Epithelial cell of proximal tubule (primary cell): ENCODE measurements at regions not wholly inside any gene's neighbourhood (a gene's known extent, or its start where the extent isn't known, plus 50 kb on each side); places are given as distances from the start of the nearest gene placed in this dataset.
"Not testable (repeated sequence)": the region's sequence is repeated elsewhere in the genome, so short reads cannot be mapped to it uniquely, and the experiment has no call there.

Source experiments
- DNase-seq: peaks from one replicate; pipeline ENCODE4 v3.0.0-alpha.2; 2011; ENCODE audit warnings: low read depth
- H3K4me3 ChIP-seq: 2 replicates; pipeline ENCODE4 v1.5.1; 2011; ENCODE audit warnings: low read depth, mild to moderate bottlenecking, low read length
- TF ChIP-seq, protein P1 (sequence below): conservative IDR thresholded peaks from 2 replicates; pipeline ENCODE4 v1.5.1; 2012; ENCODE audit warnings: low read depth, mild to moderate bottlenecking, low read length

- no peak overlapping the region for H3K4me3 ChIP-seq
- DNase-seq = no peak
- TF ChIP-seq, protein P1, sequence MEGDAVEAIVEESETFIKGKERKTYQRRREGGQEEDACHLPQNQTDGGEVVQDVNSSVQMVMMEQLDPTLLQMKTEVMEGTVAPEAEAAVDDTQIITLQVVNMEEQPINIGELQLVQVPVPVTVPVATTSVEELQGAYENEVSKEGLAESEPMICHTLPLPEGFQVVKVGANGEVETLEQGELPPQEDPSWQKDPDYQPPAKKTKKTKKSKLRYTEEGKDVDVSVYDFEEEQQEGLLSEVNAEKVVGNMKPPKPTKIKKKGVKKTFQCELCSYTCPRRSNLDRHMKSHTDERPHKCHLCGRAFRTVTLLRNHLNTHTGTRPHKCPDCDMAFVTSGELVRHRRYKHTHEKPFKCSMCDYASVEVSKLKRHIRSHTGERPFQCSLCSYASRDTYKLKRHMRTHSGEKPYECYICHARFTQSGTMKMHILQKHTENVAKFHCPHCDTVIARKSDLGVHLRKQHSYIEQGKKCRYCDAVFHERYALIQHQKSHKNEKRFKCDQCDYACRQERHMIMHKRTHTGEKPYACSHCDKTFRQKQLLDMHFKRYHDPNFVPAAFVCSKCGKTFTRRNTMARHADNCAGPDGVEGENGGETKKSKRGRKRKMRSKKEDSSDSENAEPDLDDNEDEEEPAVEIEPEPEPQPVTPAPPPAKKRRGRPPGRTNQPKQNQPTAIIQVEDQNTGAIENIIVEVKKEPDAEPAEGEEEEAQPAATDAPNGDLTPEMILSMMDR = no peak
Measured at GRCh38 chr10:109735776-109736175, 187.5 kb downstream of the XPNPEP1 start.

DNA sequence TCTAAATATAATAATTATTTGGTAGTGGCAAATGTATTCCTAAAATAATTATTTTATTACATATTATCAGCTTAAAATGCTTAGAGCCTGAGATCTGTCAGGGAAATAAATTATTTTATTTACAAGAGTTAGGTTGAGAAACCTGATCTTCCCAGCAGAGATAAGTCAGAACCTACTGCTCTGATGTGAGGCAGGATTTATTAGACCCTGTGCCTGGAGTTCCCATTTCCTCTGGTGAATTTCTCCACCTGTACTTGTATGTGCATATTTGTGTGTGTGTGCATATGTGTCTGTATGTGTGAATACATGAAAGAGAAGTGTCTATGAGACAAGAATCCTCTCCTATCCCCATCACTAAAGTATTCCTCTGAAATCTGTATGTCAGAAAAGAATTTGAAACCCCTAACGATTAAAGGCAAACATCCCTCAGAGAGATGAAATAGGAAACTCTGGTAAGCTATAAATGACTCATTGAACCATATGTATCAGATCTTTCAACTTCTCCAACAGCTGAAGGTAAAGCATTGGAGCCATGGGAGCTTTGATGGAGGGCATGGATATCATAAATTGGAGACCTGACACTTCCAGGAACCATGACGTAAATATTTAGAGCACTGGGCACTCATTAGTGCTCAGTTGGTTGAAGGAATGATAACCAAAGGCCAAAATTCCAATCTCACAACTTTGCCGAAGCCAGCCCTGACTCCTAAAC lies 190.9 kb downstream of the XPNPEP1 start:
- no peak overlapping the region for H3K4me3 ChIP-seq
- TF ChIP-seq, protein P1 = no peak
- DNase-seq = no peak

DNA sequence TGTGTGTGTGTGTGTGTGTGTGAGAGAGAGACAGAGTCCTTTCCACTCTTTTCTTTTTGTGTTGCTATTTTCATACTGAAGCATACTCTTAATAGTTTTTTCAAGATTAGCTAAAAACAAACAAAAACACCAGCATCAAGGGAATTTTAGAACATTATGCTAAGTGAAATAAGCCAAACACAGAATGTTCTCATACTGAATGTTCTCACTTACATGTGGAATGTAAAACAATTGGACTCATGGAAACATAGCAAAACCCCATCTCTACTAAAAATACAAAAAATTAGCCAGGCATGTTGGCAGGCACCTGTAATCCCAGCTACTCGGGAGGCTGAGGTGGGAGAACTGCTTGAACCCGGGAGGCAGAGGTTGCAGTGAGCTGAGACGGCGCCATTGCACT lies 193.4 kb downstream of the XPNPEP1 start:
- not testable (repeated sequence) for DNase-seq, H3K4me3 ChIP-seq

- TF ChIP-seq, protein P1 = no peak
- no peak for DNase-seq
- H3K4me3 ChIP-seq = no peak overlapping the region
Measured at GRCh38 chr10:109727436-109727835, 195.9 kb downstream of the XPNPEP1 start.

- TF ChIP-seq, protein P1 = no peak
- no peak overlapping the region for H3K4me3 ChIP-seq
- DNase-seq = no peak
Measured at GRCh38 chr10:109726473-109726872, 196.8 kb downstream of the XPNPEP1 start.

- no peak for DNase-seq
- TF ChIP-seq, protein P1 = no peak
- no peak overlapping the region for H3K4me3 ChIP-seq
Measured at GRCh38 chr10:109723305-109723704, 200.0 kb downstream of the XPNPEP1 start.

DNA sequence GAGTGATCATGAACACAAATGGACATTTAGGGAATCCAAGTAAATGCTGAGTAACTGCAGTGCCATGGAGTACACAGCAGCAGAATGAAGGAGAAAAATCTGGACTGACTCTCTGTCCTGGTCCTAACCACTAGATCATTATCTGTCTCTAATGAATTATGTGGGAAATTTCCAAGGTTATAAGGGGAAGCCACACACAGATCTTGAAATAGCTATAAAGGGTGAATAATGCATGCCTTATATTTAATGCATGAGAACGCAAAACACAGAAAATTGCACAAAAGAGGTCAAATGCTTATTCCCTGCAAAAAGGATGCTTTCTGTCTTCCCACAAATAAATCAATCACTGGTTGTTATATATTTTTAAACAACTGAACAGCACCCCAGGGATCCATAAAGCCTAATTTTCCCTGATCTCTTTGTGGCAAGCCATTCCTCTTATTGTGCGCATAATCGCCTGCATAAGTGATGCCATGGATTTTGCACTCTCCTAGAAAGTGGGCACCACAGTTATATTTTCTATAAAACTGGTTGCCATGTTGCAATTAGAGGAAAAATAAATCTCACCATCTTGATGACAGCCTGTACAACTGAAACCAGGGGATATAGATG lies 201.8 kb downstream of the XPNPEP1 start:
- TF ChIP-seq, protein P1 = no peak
- DNase-seq = no peak
- no peak overlapping the region for H3K4me3 ChIP-seq
